ENCODE measurements at regions not wholly inside any gene's neighbourhood (a gene's known extent, or its start where the extent isn't known, plus 50 kb on each side); places are given as distances from the start of the nearest gene placed in this dataset.

DNA sequence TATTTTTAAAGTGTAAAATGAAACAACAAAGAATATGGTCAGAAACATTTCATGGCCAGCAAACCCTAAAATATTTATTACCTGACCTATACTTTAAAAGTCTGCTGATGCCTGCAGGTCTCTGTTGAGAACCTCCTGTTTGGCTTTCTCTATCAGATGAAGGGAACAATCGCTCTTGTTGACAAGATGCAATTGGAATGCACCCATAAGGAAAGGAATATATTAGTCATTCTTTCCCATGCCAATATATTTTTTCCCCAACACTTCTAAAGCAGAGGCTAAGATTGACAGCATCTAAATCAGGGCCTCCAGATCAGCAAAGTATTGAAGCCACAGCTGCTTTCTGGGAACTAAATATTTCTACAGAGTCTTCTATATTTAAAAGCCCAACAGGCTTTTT, 897.8 kb downstream of the EPHA7 start:
- H3K36me3 Mint-ChIP-seq: no peaks in the 10 kb centered on the region
- Histone ChIP-seq H3K27me3 (ENCODE audit: control insufficient read depth in 2 of 2, insufficient read depth in 2 of 2, low read length in 2 of 2) (no peaks in the 10 kb centered on the region), H3K36me3 (replicated peaks in 1 of 2; ENCODE audit: control insufficient read depth in 1 of 2, insufficient read depth in 2 of 2, low read length in 2 of 2) (no peaks in the 10 kb centered on the region), H3K27ac (ENCODE audit: low read depth in 1 of 2, low read length in 2 of 2) (no peak overlapping the region), H3K79me2 (ENCODE audit: insufficient read depth, low read length) (no peaks in the 10 kb centered on the region), H3K4me3 (replicated peaks in 1 of 3; ENCODE audit: low read depth in 2 of 3, low read length in 3 of 3) (no peak overlapping the region), H3K9me3 (replicated peaks in 1 of 2; ENCODE audit: control insufficient read depth in 1 of 2, insufficient read depth in 1 of 2, low read length in 2 of 2) (peaks cover under 1 to 6% of the 10 kb centered on the region in 2 donors), H4K20me1 (ENCODE audit: insufficient read depth, low read length) (no peaks in the 10 kb centered on the region), H3K4me2 (replicated peaks; ENCODE audit: extremely low read depth, low read length, poor library complexity, severe bottlenecking) (no peak overlapping the region), H2AFZ (ENCODE audit: insufficient read depth, low read depth, low read length, poor library complexity, severe bottlenecking) (no peak overlapping the region), H3K9ac (ENCODE audit: insufficient read depth, low read length, poor library complexity, severe bottlenecking) (no peak overlapping the region), H3K4me1 (ENCODE audit: control insufficient read depth in 1 of 2, insufficient read depth in 2 of 2, low read length in 2 of 2) (no peaks in the 10 kb centered on the region)
- intact Hi-C loops (cut with micrococcal nuclease): no loop called here
- no peak for DNase-seq
- H3K9me3 Mint-ChIP-seq: peaks cover 0 to 5% (median 3%) of the 10 kb centered on the region in 7 donors
- no peaks in the 10 kb centered on the region for H3K4me1 Mint-ChIP-seq
- no peaks in the 10 kb centered on the region for H3K27me3 Mint-ChIP-seq (ENCODE audit: low read depth in 3 of 3)
- TF ChIP-seq, protein P1, sequence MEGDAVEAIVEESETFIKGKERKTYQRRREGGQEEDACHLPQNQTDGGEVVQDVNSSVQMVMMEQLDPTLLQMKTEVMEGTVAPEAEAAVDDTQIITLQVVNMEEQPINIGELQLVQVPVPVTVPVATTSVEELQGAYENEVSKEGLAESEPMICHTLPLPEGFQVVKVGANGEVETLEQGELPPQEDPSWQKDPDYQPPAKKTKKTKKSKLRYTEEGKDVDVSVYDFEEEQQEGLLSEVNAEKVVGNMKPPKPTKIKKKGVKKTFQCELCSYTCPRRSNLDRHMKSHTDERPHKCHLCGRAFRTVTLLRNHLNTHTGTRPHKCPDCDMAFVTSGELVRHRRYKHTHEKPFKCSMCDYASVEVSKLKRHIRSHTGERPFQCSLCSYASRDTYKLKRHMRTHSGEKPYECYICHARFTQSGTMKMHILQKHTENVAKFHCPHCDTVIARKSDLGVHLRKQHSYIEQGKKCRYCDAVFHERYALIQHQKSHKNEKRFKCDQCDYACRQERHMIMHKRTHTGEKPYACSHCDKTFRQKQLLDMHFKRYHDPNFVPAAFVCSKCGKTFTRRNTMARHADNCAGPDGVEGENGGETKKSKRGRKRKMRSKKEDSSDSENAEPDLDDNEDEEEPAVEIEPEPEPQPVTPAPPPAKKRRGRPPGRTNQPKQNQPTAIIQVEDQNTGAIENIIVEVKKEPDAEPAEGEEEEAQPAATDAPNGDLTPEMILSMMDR (IDR thresholded peaks at IDR 0.05): no peak
- WGBS (ENCODE audit: insufficient coverage): no CpG with 5 or more reads among the region's 1 CpG
- no peak overlapping the region for H3K27ac Mint-ChIP-seq
- H3K4me3 Mint-ChIP-seq: no peak overlapping the region

DNA sequence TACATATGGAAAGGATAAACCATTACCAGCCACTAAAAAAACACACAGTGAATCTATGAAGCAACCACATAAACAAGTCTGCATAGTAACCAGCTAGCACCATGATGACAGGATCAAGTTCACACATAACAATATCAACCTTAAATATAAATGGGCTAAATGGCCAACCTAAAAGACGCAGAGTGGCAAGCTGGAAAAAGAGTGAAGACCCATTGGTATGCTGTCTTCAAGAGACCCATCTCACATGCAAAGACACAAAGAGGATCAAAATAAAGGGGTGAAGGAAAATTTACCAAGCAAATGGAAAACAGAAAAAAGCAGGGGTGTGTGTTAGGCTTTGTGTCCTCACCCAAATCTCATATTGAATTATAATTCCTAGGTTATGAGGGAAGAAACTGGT, 909.2 kb downstream of the EPHA7 start:
- H3K9me3 ChIP-seq (replicated peaks in 1 of 2; ENCODE audit: control insufficient read depth in 1 of 2, insufficient read depth in 1 of 2, low read length in 2 of 2): peaks cover 16 to 27% of the 10 kb centered on the region in 2 donors
- H3K9ac ChIP-seq (ENCODE audit: insufficient read depth, low read length, poor library complexity, severe bottlenecking): no peak overlapping the region
- H3K9me3 Mint-ChIP-seq: peaks cover 5 to 19% (median 10%) of the 10 kb centered on the region in 7 donors
- TF ChIP-seq, protein P1 (IDR thresholded peaks at IDR 0.05): no peak
- no peaks in the 10 kb centered on the region for H4K20me1 ChIP-seq (ENCODE audit: insufficient read depth, low read length)
- intact Hi-C loops (cut with micrococcal nuclease): no loop called here
- DNase-seq: no peak
- H3K4me3 ChIP-seq (replicated peaks in 1 of 3; ENCODE audit: low read depth in 2 of 3, low read length in 3 of 3): no peak overlapping the region
- no peaks in the 10 kb centered on the region for H3K36me3 Mint-ChIP-seq
- no CpG with 5 or more reads among the region's 1 CpG for WGBS (ENCODE audit: insufficient coverage)
- no peaks in the 10 kb centered on the region for H3K36me3 ChIP-seq (replicated peaks in 1 of 2; ENCODE audit: control insufficient read depth in 1 of 2, insufficient read depth in 2 of 2, low read length in 2 of 2)
- no peak overlapping the region for H3K27ac ChIP-seq (ENCODE audit: low read depth in 1 of 2, low read length in 2 of 2)
- H3K4me2 ChIP-seq (replicated peaks; ENCODE audit: extremely low read depth, low read length, poor library complexity, severe bottlenecking): no peak overlapping the region
- no peak overlapping the region for H2AFZ ChIP-seq (ENCODE audit: insufficient read depth, low read depth, low read length, poor library complexity, severe bottlenecking)
- no peaks in the 10 kb centered on the region for H3K27me3 ChIP-seq (ENCODE audit: control insufficient read depth in 2 of 2, insufficient read depth in 2 of 2, low read length in 2 of 2)
- H3K4me1 Mint-ChIP-seq: no peaks in the 10 kb centered on the region
- H3K4me1 ChIP-seq (ENCODE audit: control insufficient read depth in 1 of 2, insufficient read depth in 2 of 2, low read length in 2 of 2): no peaks in the 10 kb centered on the region
- no peak overlapping the region for H3K27ac Mint-ChIP-seq
- H3K27me3 Mint-ChIP-seq (ENCODE audit: low read depth in 3 of 3): no peaks in the 10 kb centered on the region
- no peaks in the 10 kb centered on the region for H3K79me2 ChIP-seq (ENCODE audit: insufficient read depth, low read length)
- no peak overlapping the region for H3K4me3 Mint-ChIP-seq
